GM12878 (cell line): ENCODE measurements at regions not wholly inside any gene's neighbourhood (a gene's known extent, or its start where the extent isn't known, plus 50 kb on each side); places are given as distances from the start of the nearest gene placed in this dataset.

Experiments
- ATAC-seq: fragments of 200-7000 bp; cut with Tn5 transposase; 3 replicates; pipeline ENCODE4 v1.9.1; 2020; ENCODE audit warnings: mild to moderate bottlenecking, moderate library complexity
- BruUV-seq: library from RNA; stranded (reverse); fragments of 400-500 nt; replicated peaks from 2 replicates; lab custom pipeline; 2021; lab: Mats Ljungman, UMichigan
- CTCF ChIA-PET: fragments of 300-600 bp; sonication (Branson Sonifier 250); formaldehyde crosslinking; extraction: SDS; loops from one replicate; lab custom pipeline; 2021; ENCODE audit warnings: inconsistent platforms; lab: Yijun Ruan, JAX
- POLR2A ChIA-PET: fragments of 350-600 bp; formaldehyde crosslinking; extraction: SDS; loops from one replicate; lab custom pipeline; 2021; ENCODE audit warnings: inconsistent platforms; lab: Charles Lee
- RAD21 ChIA-PET: fragments of 300-600 bp; sonication (Branson Sonifier 250); formaldehyde crosslinking; loops from one replicate; lab custom pipeline; 2023; ENCODE audit warnings: antibody characterized with exemption; ENCODE audit not compliant: unreplicated experiment; lab: Charles Lee
- SMC1A ChIA-PET: fragments of 300-600 bp; sonication (Branson Sonifier 250); formaldehyde crosslinking; loops from one replicate; lab custom pipeline; 2023; ENCODE audit not compliant: unreplicated experiment, uncharacterized antibody; lab: Charles Lee
- DNase-seq: peaks from one replicate; pipeline ENCODE4 v3.0.0-alpha.2; 2011; ENCODE audit warnings: low read depth, low spot score
- FAIRE-seq: peaks from 3 replicates; lab custom pipeline; 2011; peaks lifted over from hg19 to GRCh38; lab: Jason Lieb, UNC
- H2AFZ ChIP-seq: 2 replicates; pipeline ENCODE4 v1.6.0; 2011; ENCODE audit warnings: low read depth, low read length, control low read depth; ENCODE audit not compliant: control insufficient read depth
- H3K27ac ChIP-seq: 2 replicates; pipeline ENCODE4 v1.5.1; 2011; ENCODE audit warnings: control low read depth; ENCODE audit not compliant: control insufficient read depth, insufficient read depth
- H3K27me3 ChIP-seq, 2 experiments: replicated peaks in 1 of 2; 2 replicates each; pipeline versions ENCODE4 v1.6.0 to v1.6.1; 2011; ENCODE audit warnings: low read length in 1 of 2; ENCODE audit not compliant: control insufficient read depth in 2 of 2, insufficient read depth in 2 of 2
- H3K36me3 ChIP-seq, 2 experiments: 2 replicates each; pipeline ENCODE4 v1.5.1; 2011; ENCODE audit warnings: low read length in 1 of 2; ENCODE audit not compliant: control insufficient read depth in 2 of 2, insufficient read depth in 2 of 2
- H3K4me1 ChIP-seq: 2 replicates; pipeline ENCODE4 v1.6.1; 2011; ENCODE audit warnings: mild to moderate bottlenecking, low read length, moderate library complexity, mixed read lengths; ENCODE audit not compliant: control insufficient read depth, insufficient read depth
- H3K4me2 ChIP-seq: 2 replicates; pipeline ENCODE4 v1.6.0; 2011; ENCODE audit warnings: control low read depth; ENCODE audit not compliant: control insufficient read depth, insufficient read depth
- H3K4me3 ChIP-seq: fragments of 200-600 bp; sonication (generic); 2 replicates; pipeline ENCODE4 v1.5.1; 2016
- H3K79me2 ChIP-seq: 2 replicates; pipeline ENCODE4 v1.6.0; 2011; ENCODE audit warnings: low read length; ENCODE audit not compliant: control insufficient read depth, insufficient read depth
- H3K9ac ChIP-seq: 2 replicates; pipeline ENCODE4 v1.8.0; 2011; ENCODE audit warnings: low read length, control low read depth, mixed read lengths; ENCODE audit not compliant: control insufficient read depth, insufficient read depth
- H3K9me3 ChIP-seq: replicated peaks from 3 replicates; pipeline ENCODE4 v1.5.1; 2011; ENCODE audit warnings: mild to moderate bottlenecking, low read length; ENCODE audit not compliant: control insufficient read depth, insufficient read depth
- H4K20me1 ChIP-seq: 2 replicates; pipeline ENCODE4 v1.6.0; 2011; ENCODE audit not compliant: control insufficient read depth, insufficient read depth
- BHLHE40 ChIP-seq, 2 experiments: fragments of 450-650 bp in 1 of 2; IDR thresholded peaks; 2 replicates each; pipeline ENCODE4 v1.6.1; 2011 to 2017; ENCODE audit warnings: low read depth in 2 of 2, borderline replicate concordance in 1 of 2, improper control_type of control experiment in 1 of 2, low read length in 1 of 2, mild to moderate bottlenecking in 1 of 2
- CHD4 ChIP-seq: fragments of 200-600 bp; sonication (generic); IDR thresholded peaks from 2 replicates; pipeline ENCODE4 v1.6.1; 2016; ENCODE audit warnings: mild to moderate bottlenecking
- JUND ChIP-seq: IDR thresholded peaks from 2 replicates; pipeline ENCODE4 v1.6.1; 2012; ENCODE audit warnings: low read depth, mild to moderate bottlenecking, low read length, improper control_type of control experiment, moderate library complexity
- KAT2A ChIP-seq: conservative IDR thresholded peaks from 2 replicates; pipeline ENCODE4 v1.6.1; 2011; ENCODE audit warnings: low read depth, low read length; ENCODE audit not compliant: control insufficient read depth
- NR2C2 ChIP-seq: IDR thresholded peaks from 2 replicates; pipeline ENCODE4 v1.6.1; 2011; ENCODE audit warnings: borderline replicate concordance, low read depth; ENCODE audit not compliant: control insufficient read depth, insufficient read length
- POU2F2 ChIP-seq: IDR thresholded peaks from 3 replicates; pipeline ENCODE4 v1.6.1; 2011; ENCODE audit warnings: low read depth, mild to moderate bottlenecking, low read length, borderline replicate concordance
- RAD51 ChIP-seq: fragments of 450-650 bp; IDR thresholded peaks from 2 replicates; pipeline ENCODE4 v1.6.1; 2016; ENCODE audit warnings: moderate library complexity, mild to moderate bottlenecking, inconsistent platforms
- RBBP5 ChIP-seq: fragments of 200-600 bp; sonication (generic); conservative IDR thresholded peaks from 2 replicates; pipeline ENCODE4 v1.6.1; 2016
- ZNF622 ChIP-seq: fragments of 450-650 bp; IDR thresholded peaks from 2 replicates; pipeline ENCODE4 v1.6.1; 2017; ENCODE audit warnings: mild to moderate bottlenecking, inconsistent platforms
- WGBS: methylation state at CpG from one replicate; pipeline ENCODE4 v1.1.6; 2016; ENCODE audit warnings: low lambda C conversion rate; ENCODE audit not compliant: insufficient replicate concordance, insufficient coverage; ENCODE audit errors: missing lambda C conversion rate; 5-methylcytosine and 5-hydroxymethylcytosine counted together
- in situ Hi-C: fragments of 300-500 bp; cut with MboI; formaldehyde crosslinking; loops from 9 replicates; pipeline ENCODE4 v1.14.3; 2018; ENCODE audit warnings: mixed read lengths
- intact Hi-C: fragments of 100-400 bp; cut with micrococcal nuclease; formaldehyde crosslinking; loops from one replicate; pipeline ENCODE4 v1.14.2; 2022; ENCODE audit not compliant: unreplicated experiment
- TF ChIP-seq, protein P1 (sequence below): fragments of 450-650 bp; IDR thresholded peaks from 2 replicates; pipeline ENCODE4 v1.6.1; 2017; ENCODE audit warnings: mild to moderate bottlenecking, moderate library complexity
- TF ChIP-seq, protein P2 (sequence below): fragments of 450-650 bp; IDR thresholded peaks from 2 replicates; pipeline ENCODE4 v1.6.1; 2016; ENCODE audit warnings: mild to moderate bottlenecking

DNA sequence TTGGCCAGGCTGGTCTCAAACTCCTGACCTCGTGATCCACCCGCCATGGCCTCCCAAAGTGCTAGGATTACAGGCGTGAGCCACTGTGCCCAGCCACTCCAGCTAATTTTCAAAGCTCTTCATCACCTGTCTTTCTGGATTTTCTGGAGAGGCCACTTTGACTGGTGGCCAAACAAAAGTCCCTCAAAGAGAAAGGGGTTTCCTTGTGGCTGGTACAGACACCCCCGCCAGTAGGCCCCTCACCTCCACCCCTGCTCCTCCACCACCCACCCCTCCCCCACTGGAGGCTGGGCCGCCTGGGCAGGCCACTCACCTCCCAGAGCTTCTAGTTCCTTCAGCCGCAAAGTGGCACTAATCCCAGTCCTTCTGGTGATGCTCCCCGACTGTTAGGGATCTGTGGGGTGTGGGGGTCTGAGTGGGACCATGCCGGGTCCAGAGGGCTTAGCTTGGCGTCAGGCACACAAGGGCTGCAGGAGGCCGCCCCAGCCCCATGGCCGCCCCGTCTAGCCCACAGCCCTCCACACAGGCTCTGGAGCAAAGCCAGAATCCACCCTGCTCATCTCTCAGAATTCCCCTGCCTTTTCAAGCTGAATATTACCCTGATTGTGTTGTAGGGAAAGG lies 182.0 kb upstream of the IER5L start:
- H4K20me1 ChIP-seq: no peaks in the 10 kb centered on the region
- no TSS peak for BruUV-seq
- POLR2A ChIA-PET: no interaction called here

DNA sequence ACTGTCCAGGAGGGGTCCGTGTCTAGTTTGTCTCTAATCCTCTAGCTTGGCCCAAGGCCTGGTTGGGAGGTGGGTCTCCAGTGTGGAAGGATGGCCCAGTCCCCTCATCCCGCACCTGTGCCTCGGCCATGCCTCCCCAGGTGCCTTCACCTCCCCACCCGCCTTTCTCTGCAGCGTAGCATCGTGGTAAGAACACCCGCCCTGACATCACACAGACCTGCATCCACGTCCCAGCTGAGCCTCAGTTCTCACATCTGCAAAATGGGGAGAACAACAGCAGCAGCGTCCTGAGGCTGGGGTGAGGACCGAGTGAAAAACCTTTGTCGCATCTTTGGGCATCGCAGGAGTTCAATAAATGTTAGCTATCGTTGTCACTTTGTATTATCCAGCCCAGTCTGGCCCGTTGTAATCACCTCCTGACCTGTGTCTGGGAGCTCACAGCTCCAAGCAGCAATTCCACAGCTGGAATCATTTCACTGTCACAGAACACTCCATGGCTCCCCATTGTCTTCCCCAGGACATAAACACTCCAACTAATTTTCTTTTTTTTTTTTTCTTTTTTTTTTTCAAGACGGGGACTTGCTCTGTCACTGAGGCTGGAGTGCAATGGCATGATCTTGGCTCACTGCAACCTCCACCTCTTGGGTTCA lies 181.2 kb upstream of the IER5L start:
- Histone ChIP-seq H3K27ac (no peak overlapping the region), H3K9ac (no peak overlapping the region), H3K4me1 (no peaks in the 10 kb centered on the region), H2AFZ (no peak overlapping the region), H3K36me3 (no peaks in the 10 kb centered on the region), H3K4me3 (no peak overlapping the region), H3K9me3 (peaks cover 3% of the 10 kb centered on the region; the same call in 2 of the 3 replicates), H4K20me1 (no peaks in the 10 kb centered on the region), H3K27me3 (no peaks in the 10 kb centered on the region; a peak in 1 of 4 replicates), H3K4me2 (no peak overlapping the region), H3K79me2 (no peaks in the 10 kb centered on the region)
- intact Hi-C loops (no loop called here), in situ Hi-C loops (no loop called here)
- CTCF ChIA-PET: no interaction called here
- POLR2A ChIA-PET: no interaction called here
- BruUV-seq: no TSS peak
- FAIRE-seq: no peak
- WGBS: 47% methylated on average over 14 of the region's 15 CpGs
- SMC1A ChIA-PET: interaction anchor here (1.0 kb wide), 1 partner anchor 15 kb away, joined by 3 read pairs; no protein-coding TSS in a partner anchor
- RAD21 ChIA-PET: no interaction called here
- DNase-seq: no peak
- no peak for ATAC-seq
- TF ChIP-seq ZNF622 (no peak), KAT2A (no peak), RBBP5 (no peak), RAD51 (no peak), NR2C2 (no peak), JUND (no peak), POU2F2 (no peak)
- TF ChIP-seq, protein P1, sequence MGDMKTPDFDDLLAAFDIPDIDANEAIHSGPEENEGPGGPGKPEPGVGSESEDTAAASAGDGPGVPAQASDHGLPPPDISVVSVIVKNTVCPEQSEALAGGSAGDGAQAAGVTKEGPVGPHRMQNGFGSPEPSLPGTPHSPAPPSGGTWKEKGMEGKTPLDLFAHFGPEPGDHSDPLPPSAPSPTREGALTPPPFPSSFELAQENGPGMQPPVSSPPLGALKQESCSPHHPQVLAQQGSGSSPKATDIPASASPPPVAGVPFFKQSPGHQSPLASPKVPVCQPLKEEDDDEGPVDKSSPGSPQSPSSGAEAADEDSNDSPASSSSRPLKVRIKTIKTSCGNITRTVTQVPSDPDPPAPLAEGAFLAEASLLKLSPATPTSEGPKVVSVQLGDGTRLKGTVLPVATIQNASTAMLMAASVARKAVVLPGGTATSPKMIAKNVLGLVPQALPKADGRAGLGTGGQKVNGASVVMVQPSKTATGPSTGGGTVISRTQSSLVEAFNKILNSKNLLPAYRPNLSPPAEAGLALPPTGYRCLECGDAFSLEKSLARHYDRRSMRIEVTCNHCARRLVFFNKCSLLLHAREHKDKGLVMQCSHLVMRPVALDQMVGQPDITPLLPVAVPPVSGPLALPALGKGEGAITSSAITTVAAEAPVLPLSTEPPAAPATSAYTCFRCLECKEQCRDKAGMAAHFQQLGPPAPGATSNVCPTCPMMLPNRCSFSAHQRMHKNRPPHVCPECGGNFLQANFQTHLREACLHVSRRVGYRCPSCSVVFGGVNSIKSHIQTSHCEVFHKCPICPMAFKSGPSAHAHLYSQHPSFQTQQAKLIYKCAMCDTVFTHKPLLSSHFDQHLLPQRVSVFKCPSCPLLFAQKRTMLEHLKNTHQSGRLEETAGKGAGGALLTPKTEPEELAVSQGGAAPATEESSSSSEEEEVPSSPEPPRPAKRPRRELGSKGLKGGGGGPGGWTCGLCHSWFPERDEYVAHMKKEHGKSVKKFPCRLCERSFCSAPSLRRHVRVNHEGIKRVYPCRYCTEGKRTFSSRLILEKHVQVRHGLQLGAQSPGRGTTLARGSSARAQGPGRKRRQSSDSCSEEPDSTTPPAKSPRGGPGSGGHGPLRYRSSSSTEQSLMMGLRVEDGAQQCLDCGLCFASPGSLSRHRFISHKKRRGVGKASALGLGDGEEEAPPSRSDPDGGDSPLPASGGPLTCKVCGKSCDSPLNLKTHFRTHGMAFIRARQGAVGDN: no peak

More for the DNA sequence above, 182.0 kb upstream of the IER5L start:
- TF ChIP-seq BHLHE40 (IDR thresholded peaks at IDR 0.05; ENCODE audit: borderline replicate concordance in 1 of 2, low read depth in 2 of 2, low read length in 1 of 2): no peak
- TF ChIP-seq, protein P2, sequence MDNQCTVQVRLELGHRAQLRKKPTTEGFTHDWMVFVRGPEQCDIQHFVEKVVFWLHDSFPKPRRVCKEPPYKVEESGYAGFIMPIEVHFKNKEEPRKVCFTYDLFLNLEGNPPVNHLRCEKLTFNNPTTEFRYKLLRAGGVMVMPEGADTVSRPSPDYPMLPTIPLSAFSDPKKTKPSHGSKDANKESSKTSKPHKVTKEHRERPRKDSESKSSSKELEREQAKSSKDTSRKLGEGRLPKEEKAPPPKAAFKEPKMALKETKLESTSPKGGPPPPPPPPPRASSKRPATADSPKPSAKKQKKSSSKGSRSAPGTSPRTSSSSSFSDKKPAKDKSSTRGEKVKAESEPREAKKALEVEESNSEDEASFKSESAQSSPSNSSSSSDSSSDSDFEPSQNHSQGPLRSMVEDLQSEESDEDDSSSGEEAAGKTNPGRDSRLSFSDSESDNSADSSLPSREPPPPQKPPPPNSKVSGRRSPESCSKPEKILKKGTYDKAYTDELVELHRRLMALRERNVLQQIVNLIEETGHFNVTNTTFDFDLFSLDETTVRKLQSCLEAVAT: no peak
- TF ChIP-seq CHD4: no peak
- no peaks in the 10 kb centered on the region for H3K4me1 ChIP-seq
- ATAC-seq (no peak), FAIRE-seq (no peak), DNase-seq (no peak)
- WGBS: 30% methylated on average over 12 of the region's 12 CpGs
- H3K27me3 ChIP-seq: no peaks in the 10 kb centered on the region; a peak in 1 of 4 replicates
- in situ Hi-C loops: no loop called here
- no peaks in the 10 kb centered on the region for H3K79me2 ChIP-seq
- intact Hi-C loops: no loop called here
- no peak overlapping the region for H3K4me3 ChIP-seq
- RAD21 ChIA-PET: interaction anchor here (0.6 kb wide), 1 partner anchor 220 kb away, joined by 5 read pairs; no protein-coding TSS in a partner anchor
- H3K9ac ChIP-seq: no peak overlapping the region
- no peak overlapping the region for H3K27ac ChIP-seq
- no peak overlapping the region for H3K4me2 ChIP-seq
- SMC1A ChIA-PET: interaction anchor here (0.7 to 1.0 kb wide), 2 partner anchors 15 to 52 kb away, joined by 3 to 4 read pairs; no protein-coding TSS in a partner anchor
- no peaks in the 10 kb centered on the region for H3K36me3 ChIP-seq
- CTCF ChIA-PET: no interaction called here
- H2AFZ ChIP-seq: no peak overlapping the region
- H3K9me3 ChIP-seq: peaks cover 3% of the 10 kb centered on the region; the same call in 2 of the 3 replicates
